Skeletal muscle satellite cell (primary cell): ENCODE measurements at regions not wholly inside any gene's neighbourhood (a gene's known extent, or its start where the extent isn't known, plus 50 kb on each side); places are given as distances from the start of the nearest gene placed in this dataset.

ENCODE experiments used
- H3K27me3 ChIP-seq: 2 replicates; pipeline ENCODE4 v1.7.0; 2013; ENCODE audit warnings: low read length; ENCODE audit not compliant: control insufficient read depth, insufficient read depth
- H3K36me3 ChIP-seq: 2 replicates; pipeline ENCODE4 v1.7.0; 2013; ENCODE audit warnings: mild to moderate bottlenecking, control low read depth, low read length; ENCODE audit not compliant: insufficient read depth
- H3K4me1 ChIP-seq: 2 replicates; pipeline ENCODE4 v1.7.0; 2013; ENCODE audit warnings: low read length; ENCODE audit not compliant: control insufficient read depth, insufficient read depth
- H3K4me2 ChIP-seq: 2 replicates; pipeline ENCODE4 v1.7.0; 2013; ENCODE audit warnings: mild to moderate bottlenecking, low read length
- H3K4me3 ChIP-seq: 2 replicates; pipeline ENCODE4 v1.7.0; 2013; ENCODE audit warnings: low read length
- H3K9ac ChIP-seq: 2 replicates; pipeline ENCODE4 v1.7.0; 2013; ENCODE audit warnings: mild to moderate bottlenecking, low read depth, low read length, moderate library complexity
- H3K9me3 ChIP-seq: replicated peaks from 2 replicates; pipeline ENCODE4 v1.7.0; 2013; ENCODE audit warnings: mild to moderate bottlenecking, control low read depth, low read length

DNA sequence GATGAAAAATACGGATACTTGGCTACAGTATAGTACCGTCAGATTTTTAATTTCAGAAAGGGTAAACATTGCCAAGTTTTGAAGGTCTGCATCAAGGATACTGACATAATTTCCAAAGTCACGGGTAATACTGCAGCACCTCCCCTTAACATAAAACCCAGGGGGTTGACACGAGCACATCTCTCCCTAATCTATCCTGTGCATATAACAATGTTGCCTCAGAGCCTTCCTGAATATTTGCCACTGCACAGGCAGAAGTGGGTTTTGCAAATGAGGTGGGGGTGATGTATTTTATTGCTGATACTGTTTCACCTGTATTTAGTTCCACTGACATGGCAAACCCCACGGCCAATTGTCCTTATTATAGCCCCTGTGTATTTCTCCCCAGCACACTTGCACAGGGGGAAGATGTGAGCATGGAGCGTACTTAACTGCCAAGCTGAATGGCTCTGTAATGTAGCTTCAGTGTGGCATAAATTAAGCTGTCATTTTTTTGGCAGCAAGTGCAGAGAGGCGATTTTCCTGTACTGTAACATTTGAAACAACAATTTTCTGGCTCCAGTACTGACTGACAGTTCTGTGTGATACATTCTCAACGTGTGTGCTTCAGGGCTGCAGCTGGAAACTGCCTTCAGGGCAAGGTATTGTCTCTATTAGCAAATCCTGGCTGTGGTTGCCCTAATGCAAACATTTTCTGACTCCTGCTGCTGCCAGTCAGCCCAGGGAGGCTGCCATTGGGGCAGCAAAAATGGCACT is 299.6 kb upstream of the SP4 start:
- Histone ChIP-seq H3K27me3 (no peaks in the 10 kb centered on the region), H3K4me1 (no peaks in the 10 kb centered on the region), H3K4me3 (no peak overlapping the region), H3K9me3 (no peaks in the 10 kb centered on the region), H3K36me3 (no peaks in the 10 kb centered on the region), H3K4me2 (no peak overlapping the region), H3K9ac (no peak overlapping the region)

DNA sequence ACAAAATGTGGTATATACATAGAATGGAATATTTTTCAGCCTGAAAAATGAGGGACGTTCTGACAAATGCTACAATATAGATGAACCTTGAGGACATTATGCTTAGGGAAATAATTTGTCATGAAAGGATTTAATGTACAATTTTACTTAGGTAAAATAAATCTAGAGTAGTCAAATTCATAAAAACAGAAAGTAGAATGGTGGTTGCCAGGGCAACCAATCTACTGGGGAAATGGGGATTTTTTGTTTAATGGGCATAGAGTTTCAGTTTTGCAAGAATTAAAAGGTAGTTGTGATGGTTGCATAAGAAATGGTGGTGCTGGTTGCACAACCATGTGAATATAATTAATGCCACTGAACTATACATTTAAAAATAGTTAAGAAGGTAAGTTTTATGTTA is 296.0 kb upstream of the SP4 start:
- Histone ChIP-seq H3K27me3 (no peaks in the 10 kb centered on the region), H3K4me3 (no peak overlapping the region), H3K9ac (no peak overlapping the region), H3K4me1 (no peaks in the 10 kb centered on the region), H3K36me3 (no peaks in the 10 kb centered on the region), H3K4me2 (no peak overlapping the region), H3K9me3 (no peaks in the 10 kb centered on the region)

DNA sequence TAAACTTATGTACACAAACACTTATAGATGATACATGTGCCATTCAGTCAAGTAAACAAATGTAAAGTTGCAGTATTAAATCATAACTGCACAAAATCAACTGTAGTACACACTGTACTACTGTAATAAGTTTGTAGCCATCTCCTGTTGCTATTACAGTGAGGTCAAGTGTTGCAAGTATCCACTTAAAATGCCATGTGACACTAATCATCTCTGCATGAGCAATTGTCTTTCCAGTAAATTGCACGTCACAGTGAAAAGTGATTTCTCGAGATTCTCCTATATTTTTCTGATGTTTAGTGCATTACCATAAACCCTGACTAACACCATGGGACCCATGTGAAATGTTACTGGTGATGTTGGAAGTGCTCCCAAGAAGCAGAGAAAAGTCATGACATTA is 293.3 kb upstream of the SP4 start:
- Histone ChIP-seq H3K36me3 (no peaks in the 10 kb centered on the region), H3K9ac (no peak overlapping the region), H3K27me3 (no peaks in the 10 kb centered on the region), H3K4me1 (no peaks in the 10 kb centered on the region), H3K9me3 (no peaks in the 10 kb centered on the region), H3K4me3 (no peak overlapping the region), H3K4me2 (no peak overlapping the region)

DNA sequence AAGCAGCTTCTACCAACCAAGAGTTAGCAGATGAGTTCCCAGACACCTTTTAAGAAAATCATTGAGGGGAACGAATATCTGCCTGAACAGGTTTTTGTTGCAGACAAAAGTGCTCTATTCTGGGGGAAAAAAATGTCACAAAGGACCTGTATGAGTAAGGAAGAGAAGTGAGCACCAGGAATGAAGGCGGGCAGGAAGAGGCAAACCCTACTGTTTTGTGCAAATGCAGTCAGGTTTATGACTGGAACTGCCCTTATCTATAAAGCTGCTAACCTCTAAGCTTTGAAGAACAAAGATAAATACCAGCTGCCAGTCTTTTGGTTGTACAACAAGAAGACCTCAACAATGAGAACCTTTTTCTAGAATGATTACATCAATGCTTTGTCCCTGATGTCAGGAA is 292.4 kb upstream of the SP4 start:
- H3K4me2 ChIP-seq: no peak overlapping the region
- no peaks in the 10 kb centered on the region for H3K36me3 ChIP-seq
- H3K4me1 ChIP-seq: no peaks in the 10 kb centered on the region
- H3K9ac ChIP-seq: no peak overlapping the region
- H3K27me3 ChIP-seq: no peaks in the 10 kb centered on the region
- no peaks in the 10 kb centered on the region for H3K9me3 ChIP-seq
- H3K4me3 ChIP-seq: no peak overlapping the region

DNA sequence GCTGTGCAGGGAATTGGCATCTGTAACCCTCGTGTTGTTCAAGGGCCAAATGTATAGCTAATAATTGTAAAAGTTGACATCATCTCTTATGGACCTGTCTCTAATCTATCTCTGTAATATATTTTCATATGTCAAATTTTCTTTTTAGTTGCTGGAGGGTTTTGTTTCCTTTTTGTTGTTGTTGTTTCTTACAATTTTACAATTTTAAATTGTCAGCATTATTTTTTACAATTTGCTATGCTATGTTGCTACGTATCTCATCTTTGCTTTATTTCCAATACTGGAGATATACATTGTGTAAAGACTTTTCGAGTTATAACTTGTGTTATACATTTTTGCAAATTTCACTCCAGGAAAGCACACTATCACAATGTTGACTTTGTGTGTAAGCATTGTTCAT is 290.2 kb upstream of the SP4 start:
- H3K4me1 ChIP-seq: no peaks in the 10 kb centered on the region
- no peak overlapping the region for H3K4me3 ChIP-seq
- no peak overlapping the region for H3K9ac ChIP-seq
- no peaks in the 10 kb centered on the region for H3K36me3 ChIP-seq
- no peaks in the 10 kb centered on the region for H3K27me3 ChIP-seq
- no peak overlapping the region for H3K4me2 ChIP-seq
- no peaks in the 10 kb centered on the region for H3K9me3 ChIP-seq

DNA sequence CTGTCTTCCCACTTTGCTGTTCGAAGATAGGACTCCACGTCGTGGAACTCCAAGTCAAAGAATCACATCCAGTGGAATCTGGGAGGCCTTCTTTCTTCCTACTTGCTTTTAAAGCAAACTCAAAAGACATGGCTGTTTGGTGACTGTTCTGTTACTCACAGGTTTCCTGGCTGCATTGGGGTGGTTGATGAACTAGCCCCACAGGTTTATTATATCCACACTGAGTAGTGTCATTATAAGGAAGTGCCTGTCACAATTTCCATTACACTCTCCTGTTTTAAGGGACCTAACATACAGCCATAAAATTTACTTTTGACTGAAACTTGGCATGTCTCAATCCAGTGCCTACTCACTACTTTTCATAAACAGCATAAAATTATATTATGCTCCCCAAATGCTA is 287.3 kb upstream of the SP4 start:
- no peak overlapping the region for H3K9ac ChIP-seq
- H3K4me3 ChIP-seq: no peak overlapping the region
- H3K4me1 ChIP-seq: no peaks in the 10 kb centered on the region
- H3K36me3 ChIP-seq: no peaks in the 10 kb centered on the region
- no peaks in the 10 kb centered on the region for H3K9me3 ChIP-seq
- H3K4me2 ChIP-seq: no peak overlapping the region
- H3K27me3 ChIP-seq: no peaks in the 10 kb centered on the region

DNA sequence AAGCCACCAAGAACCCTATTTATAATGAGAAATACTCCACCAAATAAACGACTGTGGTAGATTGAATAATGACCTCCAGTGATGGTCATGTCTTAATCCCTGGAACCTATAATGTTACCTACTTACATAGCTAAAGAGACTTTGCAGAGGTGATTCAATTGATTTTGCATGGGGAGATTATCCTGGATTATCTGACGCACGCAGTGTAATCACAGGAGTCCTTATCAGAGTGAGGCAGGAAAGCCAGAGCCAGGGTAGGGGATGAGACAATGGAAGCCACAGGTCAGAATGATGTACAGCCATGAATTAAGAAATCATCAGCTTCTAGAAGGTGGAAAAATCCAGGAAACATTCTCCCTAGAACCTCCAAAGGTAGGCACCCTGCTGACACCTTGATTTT is 286.4 kb upstream of the SP4 start:
- Histone ChIP-seq H3K4me2 (no peak overlapping the region), H3K4me3 (no peak overlapping the region), H3K4me1 (no peaks in the 10 kb centered on the region), H3K9ac (no peak overlapping the region), H3K27me3 (no peaks in the 10 kb centered on the region), H3K36me3 (no peaks in the 10 kb centered on the region), H3K9me3 (no peaks in the 10 kb centered on the region)

DNA sequence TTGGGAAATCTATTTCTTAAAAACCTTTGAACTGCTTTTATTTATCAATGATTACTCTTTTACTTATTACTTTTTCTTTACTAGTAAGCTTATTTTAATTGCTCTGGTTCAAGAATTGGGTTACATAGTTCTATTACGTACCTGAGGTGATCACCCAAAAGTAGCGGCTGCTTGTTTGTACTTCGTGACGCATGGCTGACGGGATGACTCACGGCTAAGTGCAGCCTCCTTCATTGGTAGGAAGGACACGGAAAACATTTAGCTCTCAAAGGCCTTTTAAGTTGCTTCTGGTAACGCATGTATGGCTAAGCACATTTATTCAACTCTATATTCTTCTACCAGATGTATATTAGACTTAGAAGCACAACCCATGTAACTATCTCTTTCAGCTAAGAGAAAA is 285.8 kb upstream of the SP4 start:
- no peaks in the 10 kb centered on the region for H3K4me1 ChIP-seq
- no peak overlapping the region for H3K9ac ChIP-seq
- H3K27me3 ChIP-seq: no peaks in the 10 kb centered on the region
- no peaks in the 10 kb centered on the region for H3K36me3 ChIP-seq
- no peaks in the 10 kb centered on the region for H3K9me3 ChIP-seq
- H3K4me2 ChIP-seq: no peak overlapping the region
- H3K4me3 ChIP-seq: no peak overlapping the region

DNA sequence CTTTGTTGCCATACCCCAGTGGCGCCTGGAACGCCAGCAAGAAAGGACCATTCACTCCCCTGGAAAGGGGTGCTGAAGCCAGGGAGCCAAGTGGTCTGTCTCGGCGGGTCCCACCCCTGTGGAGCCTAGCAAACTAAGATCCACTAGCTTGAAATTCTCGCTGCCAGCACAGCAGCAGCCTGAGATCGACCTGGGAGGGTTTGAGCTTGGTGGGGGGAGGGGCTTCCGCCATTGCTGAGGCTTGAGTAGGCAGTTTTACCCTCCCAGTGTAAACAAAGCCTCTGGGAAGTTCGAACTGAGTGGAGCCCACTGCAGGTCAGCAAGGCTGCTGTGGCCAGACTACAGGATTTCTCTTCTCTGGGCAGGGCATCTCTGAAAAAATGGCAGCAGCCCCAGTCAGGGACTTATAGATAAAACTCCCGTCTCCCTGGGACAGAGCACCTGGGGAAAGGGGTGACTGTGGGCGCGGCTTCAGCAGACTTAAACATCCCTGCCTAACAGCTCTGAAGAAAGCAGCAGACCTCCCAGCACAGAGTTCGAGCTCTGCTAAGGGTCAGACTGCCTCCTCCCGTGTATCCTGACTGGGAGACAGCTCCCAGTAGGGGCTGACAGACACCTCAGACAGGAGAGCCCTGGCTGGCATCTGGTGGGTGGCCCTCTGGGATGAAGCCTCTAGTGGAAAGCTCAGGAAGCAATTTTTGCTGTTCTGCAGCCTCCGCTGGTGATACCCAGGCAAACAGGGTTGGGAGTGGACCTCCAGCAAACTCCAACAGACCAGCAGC is 281.1 kb upstream of the SP4 start:
- H3K9me3 ChIP-seq: no peaks in the 10 kb centered on the region
- no peaks in the 10 kb centered on the region for H3K27me3 ChIP-seq
- H3K4me3 ChIP-seq: no peak overlapping the region
- H3K9ac ChIP-seq: no peak overlapping the region
- H3K4me2 ChIP-seq: no peak overlapping the region
- no peaks in the 10 kb centered on the region for H3K36me3 ChIP-seq
- no peaks in the 10 kb centered on the region for H3K4me1 ChIP-seq

DNA sequence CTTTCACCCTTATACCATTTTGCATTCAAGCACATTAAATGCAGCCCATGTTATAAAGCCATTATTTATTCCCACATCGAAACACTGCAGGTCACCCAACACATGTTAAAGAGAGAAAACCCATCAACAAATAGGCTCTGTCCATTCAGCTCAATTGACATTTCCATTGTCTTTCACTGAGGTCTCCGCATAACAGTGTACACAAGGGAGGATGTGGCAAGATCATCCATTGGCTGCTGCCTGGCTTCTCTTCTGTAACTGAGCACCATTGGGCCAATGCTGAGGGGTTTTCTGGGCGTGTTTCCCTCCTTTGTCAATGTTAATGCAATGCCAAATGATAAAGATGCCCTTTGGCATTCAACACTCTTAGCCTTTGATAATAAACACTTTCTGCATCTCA is 278.1 kb upstream of the SP4 start:
- Histone ChIP-seq H3K4me1 (no peaks in the 10 kb centered on the region), H3K4me2 (no peak overlapping the region), H3K9ac (no peak overlapping the region), H3K4me3 (no peak overlapping the region), H3K27me3 (no peaks in the 10 kb centered on the region), H3K9me3 (no peaks in the 10 kb centered on the region), H3K36me3 (no peaks in the 10 kb centered on the region)

DNA sequence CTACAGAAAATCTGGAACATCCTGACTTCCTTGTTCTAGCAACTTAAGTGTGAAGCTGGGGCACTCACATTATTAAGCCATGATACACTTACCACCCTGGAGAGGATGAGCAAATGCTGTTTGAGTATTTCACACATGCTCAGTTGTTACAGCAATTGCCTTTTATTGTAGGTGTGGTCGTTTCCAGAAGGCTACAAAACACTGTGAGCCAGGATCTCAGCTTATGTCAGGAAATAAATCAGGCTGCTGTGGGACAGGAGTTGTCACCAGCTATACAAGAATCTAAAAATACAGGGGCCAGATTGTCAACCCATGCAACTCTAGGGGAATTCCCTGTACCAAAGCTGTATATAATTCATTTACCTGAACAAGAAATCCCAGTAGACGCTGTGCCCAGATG is 273.3 kb upstream of the SP4 start:
- Histone ChIP-seq H3K27me3 (no peaks in the 10 kb centered on the region), H3K36me3 (no peaks in the 10 kb centered on the region), H3K9ac (no peak overlapping the region)

DNA sequence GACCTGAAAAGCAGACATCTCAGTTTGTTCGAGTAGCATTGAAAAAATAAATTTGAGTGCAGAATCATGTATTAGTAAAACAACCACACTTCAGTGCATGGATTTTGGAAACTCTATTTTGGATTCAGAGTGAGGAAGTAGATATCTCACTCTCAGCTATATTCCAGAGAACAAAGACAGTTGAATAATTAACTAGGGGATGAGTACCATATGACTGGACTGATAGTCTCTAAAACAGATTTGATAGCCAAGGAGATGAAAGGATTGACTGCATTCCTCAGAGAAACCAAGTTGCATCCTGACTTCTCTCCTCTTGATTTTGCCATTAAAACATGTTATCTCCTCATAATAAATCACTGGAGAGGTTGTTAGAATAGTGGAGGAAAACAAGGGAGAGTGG is 268.4 kb upstream of the SP4 start:
- H3K36me3 ChIP-seq: no peaks in the 10 kb centered on the region
- no peaks in the 10 kb centered on the region for H3K9me3 ChIP-seq
- H3K4me3 ChIP-seq: no peak overlapping the region
- no peaks in the 10 kb centered on the region for H3K4me1 ChIP-seq
- no peak overlapping the region for H3K9ac ChIP-seq
- H3K4me2 ChIP-seq: no peak overlapping the region
- no peaks in the 10 kb centered on the region for H3K27me3 ChIP-seq

More for the DNA sequence above, 273.3 kb upstream of the SP4 start:
- H3K9me3 ChIP-seq: no peaks in the 10 kb centered on the region
- H3K4me3 ChIP-seq: no peak overlapping the region
- no peak overlapping the region for H3K4me2 ChIP-seq
- no peaks in the 10 kb centered on the region for H3K4me1 ChIP-seq
